GM18873 (cell line): ENCODE measurements at regions not wholly inside any gene's neighbourhood (a gene's known extent, or its start where the extent isn't known, plus 50 kb on each side); places are given as distances from the start of the nearest gene placed in this dataset.

Experiments used
- ATAC-seq: cut with Tn5 transposase; IDR thresholded peaks from one replicate; pipeline ENCODE4 v1.9.1; 2021; ENCODE audit warnings: mild to moderate bottlenecking, moderate library complexity, moderate number of reproducible peaks; ENCODE audit not compliant: unreplicated experiment, low FRiP score

GRCh38 chr1:239322369-239322768, 64.0 kb upstream of the CHRM3 start:
- no peak for ATAC-seq

DNA sequence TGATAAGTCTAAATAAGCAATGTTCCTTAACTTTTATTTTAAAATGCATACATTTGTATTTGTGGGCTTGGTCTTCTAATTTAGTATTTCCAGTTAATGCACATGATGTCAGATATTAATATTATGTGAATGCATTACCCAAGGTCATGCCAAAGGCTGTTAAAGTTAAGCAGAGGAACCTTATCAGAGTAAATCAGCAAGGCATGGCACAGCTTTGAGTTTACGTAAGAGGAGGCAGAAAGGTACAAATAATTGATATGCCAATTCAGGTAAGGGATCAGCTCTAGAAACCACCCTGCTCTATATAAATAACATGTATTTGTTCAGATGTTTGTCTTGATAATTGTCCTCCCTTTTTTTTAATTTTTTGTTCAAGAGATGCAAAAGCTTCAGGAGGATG, 64.5 kb upstream of the CHRM3 start:
- ATAC-seq, result no peak

GRCh38 chr1:239317948-239318347, 68.4 kb upstream of the CHRM3 start:
- no peak for ATAC-seq

DNA sequence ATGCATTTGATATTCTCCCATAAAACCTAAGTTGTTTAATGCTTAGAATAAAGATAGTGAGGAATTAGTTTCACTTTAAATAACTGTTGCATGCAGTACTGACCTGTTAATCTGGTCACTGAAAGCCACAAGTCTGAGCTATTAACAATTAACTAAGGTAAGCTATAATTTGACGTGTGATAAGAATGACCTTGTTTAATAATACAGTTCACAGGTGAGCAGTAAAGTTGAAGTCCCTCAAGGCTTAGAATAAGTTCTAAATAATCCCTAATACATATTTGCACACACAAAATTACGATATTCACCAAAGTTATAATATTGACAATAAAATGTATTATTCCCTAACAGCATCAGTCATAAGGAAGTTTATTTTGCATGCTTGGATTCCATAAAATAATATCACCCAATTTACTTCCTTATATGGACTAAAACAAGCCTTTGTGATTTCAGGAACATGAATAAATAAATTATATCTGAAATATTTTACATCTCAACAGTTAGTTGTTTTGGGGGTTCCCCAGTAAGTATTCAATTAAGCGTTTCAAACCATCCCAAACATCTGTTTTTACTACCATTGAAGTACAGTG, 70.6 kb upstream of the CHRM3 start:
- no peak for ATAC-seq

GRCh38 chr1:239311331-239311730, 75.0 kb upstream of the CHRM3 start:
- no peak for ATAC-seq

DNA sequence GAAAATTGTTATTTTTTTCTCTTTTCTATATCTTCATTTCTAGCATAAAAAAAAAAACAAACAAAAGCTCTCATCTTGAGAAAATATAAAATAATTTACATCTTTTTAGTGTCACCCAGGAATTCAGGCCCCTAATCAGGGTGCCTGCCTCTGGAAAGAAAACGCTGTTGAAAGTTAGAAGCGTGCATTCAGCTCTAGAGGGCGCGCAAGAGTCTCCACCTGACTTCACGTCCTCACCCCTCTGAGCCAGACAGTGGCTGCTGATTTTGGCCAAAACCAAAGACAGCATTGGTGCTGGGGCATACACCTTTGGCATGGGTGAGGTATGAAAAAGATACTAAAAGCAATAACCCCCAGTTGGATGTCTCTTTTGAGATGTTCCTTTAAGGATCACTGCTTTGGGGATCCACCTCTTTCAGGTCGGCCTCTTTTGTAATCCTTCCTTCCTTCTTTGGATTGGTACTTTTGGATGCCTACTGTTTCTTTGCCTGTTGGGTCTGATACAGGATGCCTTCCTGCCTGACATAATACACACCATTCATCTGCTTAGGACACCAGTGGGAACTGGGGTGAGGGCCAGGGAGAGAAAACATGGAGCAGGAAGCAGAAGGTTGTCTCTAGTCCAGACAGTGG, 77.6 kb upstream of the CHRM3 start:
- ATAC-seq, result no peak

GRCh38 chr1:239307886-239308285, 78.5 kb upstream of the CHRM3 start:
- no peak for ATAC-seq

DNA sequence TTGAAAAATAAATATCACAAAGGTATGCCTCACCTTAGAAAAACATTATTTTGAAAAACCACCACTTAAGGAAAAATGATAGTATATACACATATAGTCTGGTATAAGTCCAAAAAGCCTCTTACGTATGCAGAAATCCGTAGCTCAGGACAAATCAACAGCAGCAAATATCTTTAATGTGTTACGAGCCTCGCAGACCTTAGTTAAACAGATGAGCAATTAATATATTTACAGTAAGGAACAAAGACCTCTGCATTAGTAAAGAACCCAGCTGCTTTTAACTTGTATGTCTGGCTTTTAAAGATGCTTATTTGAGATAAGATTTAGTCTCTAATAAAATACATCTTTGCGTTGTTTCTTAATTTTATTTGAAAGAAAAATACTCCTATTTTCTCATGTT, 79.9 kb upstream of the CHRM3 start:
- ATAC-seq, result no peak

GRCh38 chr1:239303289-239303688, 83.1 kb upstream of the CHRM3 start:
- no peak for ATAC-seq

- no peak for ATAC-seq
Measured at GRCh38 chr1:239302696-239303095, 83.7 kb upstream of the CHRM3 start.

DNA sequence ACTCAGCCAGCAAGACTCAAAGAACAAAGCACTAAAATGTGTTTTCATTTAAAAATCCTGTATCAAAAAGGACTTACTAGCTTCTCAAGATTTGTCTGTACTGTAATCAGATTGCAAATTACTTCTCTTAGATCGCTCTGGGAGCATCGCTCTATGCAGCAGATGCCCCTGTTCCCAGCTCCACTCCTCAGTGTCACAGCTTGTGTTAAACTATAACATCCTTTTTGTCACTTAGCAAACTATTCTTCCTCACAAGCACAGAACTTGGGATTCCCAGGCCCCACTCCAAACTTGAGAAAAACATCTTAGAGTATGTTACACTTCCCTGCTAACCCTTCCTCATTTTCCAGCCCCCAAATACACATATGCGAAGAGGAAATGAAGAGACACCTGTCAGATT, 85.1 kb upstream of the CHRM3 start:
- no peak for ATAC-seq

- no peak for ATAC-seq
Measured at GRCh38 chr1:239297910-239298309, 88.5 kb upstream of the CHRM3 start.

- ATAC-seq, result no peak
Measured at GRCh38 chr1:239293350-239294110, 92.8 kb upstream of the CHRM3 start.

DNA sequence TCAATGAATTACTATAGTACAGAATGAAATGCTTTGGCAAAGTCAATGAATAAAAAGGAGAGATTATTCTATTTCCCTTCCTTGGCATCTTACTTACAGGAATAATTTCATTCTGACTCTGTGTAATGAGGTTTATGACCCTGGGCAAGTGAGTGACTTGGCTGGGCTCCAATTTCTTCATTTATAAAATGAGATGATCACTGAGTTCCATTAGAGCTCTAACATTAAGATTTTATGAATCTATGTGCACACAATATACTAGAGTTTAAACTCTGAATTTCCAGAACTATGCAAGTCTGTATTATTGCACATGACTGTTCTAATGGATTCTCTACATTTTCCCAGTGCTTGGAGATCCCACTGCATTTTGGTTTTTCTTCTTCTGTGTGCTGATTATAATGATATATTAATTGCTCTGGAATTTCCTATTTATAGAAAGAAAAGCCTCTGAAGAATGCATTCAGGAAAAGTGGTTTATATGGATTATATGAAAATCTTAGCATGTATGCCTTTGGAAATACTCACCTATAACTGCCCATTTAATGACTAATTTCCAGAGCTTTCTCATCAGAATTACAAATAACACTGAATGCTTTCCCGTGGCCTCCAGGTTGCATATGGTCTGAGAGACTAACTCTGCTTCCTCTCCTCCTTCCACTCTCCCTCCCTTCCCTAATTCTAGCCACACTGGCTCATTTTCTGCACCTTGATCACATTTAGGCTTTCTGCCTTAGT, 97.4 kb upstream of the CHRM3 start:
- ATAC-seq, result no peak

DNA sequence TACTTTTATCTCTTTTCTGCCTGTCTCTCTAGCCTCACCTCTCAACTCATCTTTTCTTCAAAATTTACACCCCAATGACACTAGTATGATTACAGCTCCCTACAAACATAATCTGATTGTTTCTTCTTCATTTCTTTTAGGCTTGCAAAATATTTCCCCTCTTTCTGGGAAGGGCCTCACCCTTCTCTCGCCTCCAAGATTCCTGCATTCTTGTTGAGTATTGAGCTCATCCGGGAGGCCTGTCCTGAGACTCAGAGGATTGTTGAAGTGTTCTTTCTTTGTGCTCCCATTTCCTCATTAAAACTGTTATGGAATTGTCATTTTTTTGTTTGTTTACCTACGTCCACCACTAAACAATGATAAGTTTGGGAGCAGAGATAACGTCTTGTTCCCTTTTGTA, 99.1 kb upstream of the CHRM3 start:
- no peak for ATAC-seq

DNA sequence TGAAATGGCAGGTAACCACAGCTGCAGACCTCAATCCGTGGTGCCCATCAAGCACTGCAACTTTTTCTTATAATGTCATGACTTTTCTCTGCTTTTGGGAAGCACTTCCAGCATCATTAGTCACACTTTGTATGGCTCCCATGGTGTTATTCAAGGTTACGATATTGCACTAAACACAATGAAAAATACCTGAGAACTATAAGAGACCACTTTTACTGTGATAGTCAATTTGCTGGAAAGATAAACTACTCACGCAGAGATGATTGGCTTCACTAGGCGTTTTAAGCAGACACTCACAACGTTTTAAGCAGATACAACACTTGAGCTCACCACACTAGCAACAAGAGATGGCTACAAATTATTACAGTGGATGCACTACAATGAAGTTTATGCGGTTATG, 103.2 kb upstream of the CHRM3 start:
- ATAC-seq, result no peak

DNA sequence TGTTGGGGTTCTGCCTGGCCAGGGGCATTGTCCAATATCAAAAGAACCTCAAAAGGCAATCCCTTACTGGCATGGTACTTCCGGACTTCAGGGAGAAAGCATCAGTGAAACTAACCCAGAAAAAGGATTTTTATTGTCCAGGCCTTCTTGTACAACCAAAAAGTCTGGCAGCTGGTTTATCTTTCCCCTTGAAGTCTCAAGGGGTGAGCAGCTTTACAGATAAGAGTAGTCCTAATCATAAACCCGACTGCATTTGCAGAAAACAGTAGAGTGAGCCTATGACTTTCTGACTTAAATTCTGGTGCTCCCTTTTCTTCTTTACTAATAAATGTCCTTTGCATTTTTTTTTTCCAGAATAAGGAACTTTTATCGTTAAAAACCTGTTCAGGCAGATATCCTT, 104.0 kb upstream of the CHRM3 start:
- no peak for ATAC-seq

GRCh38 chr1:239276051-239276450, 110.3 kb upstream of the CHRM3 start:
- ATAC-seq, result no peak

DNA sequence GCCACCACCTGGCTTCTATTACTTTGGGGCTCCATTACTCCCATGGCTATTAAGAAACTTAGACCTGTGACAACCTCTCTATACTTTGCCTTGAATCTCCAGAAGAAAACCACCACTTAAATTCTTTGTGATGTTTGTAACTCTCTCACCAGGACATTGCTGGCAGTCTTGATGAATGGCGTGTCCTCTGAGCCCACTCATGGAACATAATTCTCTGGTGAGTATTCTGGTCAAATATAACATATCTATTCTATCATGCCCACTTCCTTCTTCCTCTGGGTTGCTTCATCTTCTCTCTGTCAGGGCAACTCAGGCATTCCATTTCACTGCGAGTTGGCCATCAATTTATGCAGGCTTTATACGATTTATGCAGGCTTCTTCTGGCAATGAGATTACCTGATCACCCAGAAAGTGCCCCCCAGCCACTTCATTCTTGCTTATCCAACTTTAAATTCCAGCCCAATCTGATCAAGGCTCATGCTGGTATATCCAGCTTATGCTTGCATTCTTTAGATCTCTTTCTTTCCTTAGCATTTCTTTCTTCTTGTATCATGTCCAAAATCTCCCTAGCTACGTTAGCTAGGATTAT, 112.0 kb upstream of the CHRM3 start:
- no peak for ATAC-seq

DNA sequence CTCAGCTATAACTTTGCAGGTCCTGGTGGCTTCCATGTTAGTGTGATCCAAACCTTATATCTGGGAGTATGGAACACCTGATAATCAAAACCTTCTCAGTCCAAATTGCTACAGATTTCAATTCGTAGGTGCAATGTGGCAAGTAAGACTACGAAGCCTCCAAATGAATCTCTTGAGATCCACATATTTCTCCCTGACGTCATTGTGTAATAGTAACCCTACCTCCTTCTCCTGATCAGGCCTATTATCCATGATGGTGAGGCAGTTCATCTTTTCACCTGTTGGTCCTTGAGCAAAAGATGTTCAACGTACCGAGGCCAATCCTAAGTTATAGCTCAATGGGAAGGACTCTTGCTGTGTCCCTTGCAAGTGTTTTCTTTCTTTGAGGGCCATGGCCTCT, 115.9 kb upstream of the CHRM3 start:
- no peak for ATAC-seq

- no peak for ATAC-seq
Measured at GRCh38 chr1:239269706-239270105, 116.7 kb upstream of the CHRM3 start.
